Panc1 (cell line): ENCODE measurements at regions not wholly inside any gene's neighbourhood (a gene's known extent, or its start where the extent isn't known, plus 50 kb on each side); places are given as distances from the start of the nearest gene placed in this dataset.

Experiments
- CTCF ChIP-seq: fragments of 450-650 bp; IDR thresholded peaks from 2 replicates; pipeline ENCODE4 v1.5.1; 2017; ENCODE audit warnings: mild to moderate bottlenecking
- POLR2AphosphoS5 ChIP-seq: IDR thresholded peaks from 2 replicates; pipeline ENCODE4 v1.6.1; 2012; ENCODE audit warnings: mild to moderate bottlenecking, low read depth, low read length, moderate library complexity
- REST ChIP-seq, 2 experiments: IDR thresholded peaks; 2 replicates each; pipeline ENCODE4 v1.6.1; 2011 to 2012; ENCODE audit warnings: low read depth in 2 of 2, control low read depth in 1 of 2, low read length in 1 of 2, mild to moderate bottlenecking in 1 of 2, moderate library complexity in 1 of 2; ENCODE audit not compliant: insufficient read depth in 1 of 2
- SIN3A ChIP-seq: IDR thresholded peaks from 2 replicates; pipeline ENCODE4 v1.6.1; 2012; ENCODE audit warnings: low read depth, mild to moderate bottlenecking, low read length, moderate library complexity, borderline replicate concordance; ENCODE audit not compliant: insufficient read depth
- TCF7L2 ChIP-seq: IDR thresholded peaks from 2 replicates; pipeline ENCODE4 v1.6.1; 2011; ENCODE audit warnings: mild to moderate bottlenecking, low read depth, low read length, inconsistent platforms

GRCh38 chr17:20924306-20924705 is 118.5 kb downstream of the USP22 start:
- TF ChIP-seq CTCF (no peak), POLR2AphosphoS5 (no peak), REST (IDR thresholded peaks at IDR 0.05; ENCODE audit: insufficient read depth in 1 of 2, low read depth in 2 of 2, low read length in 1 of 2) (no peak), SIN3A (no peak), TCF7L2 (no peak)
